Cardiac fibroblast (primary cell): ENCODE measurements at regions not wholly inside any gene's neighbourhood (a gene's known extent, or its start where the extent isn't known, plus 50 kb on each side); places are given as distances from the start of the nearest gene placed in this dataset.

ENCODE experiments used
- DNase-seq, 2 donors: peaks; one replicate each; pipeline versions ENCODE4 v3.0.0 to v3.0.0-alpha.2; 2010; ENCODE audit warnings: low read depth in 2 of 2
- H3K4me3 ChIP-seq, 2 donors: replicated peaks in 1 of 2; 1 replicate in 1 of 2; 2 replicates in 1 of 2; pipeline ENCODE4 v1.5.1; 2011; ENCODE audit warnings: low read depth in 2 of 2, low read length in 2 of 2, mild to moderate bottlenecking in 2 of 2, moderate library complexity in 1 of 2
- CTCF ChIP-seq: IDR thresholded peaks from one replicate; pipeline ENCODE4 v1.5.1; 2011; ENCODE audit warnings: low read depth, mild to moderate bottlenecking, low read length, inconsistent platforms

DNA sequence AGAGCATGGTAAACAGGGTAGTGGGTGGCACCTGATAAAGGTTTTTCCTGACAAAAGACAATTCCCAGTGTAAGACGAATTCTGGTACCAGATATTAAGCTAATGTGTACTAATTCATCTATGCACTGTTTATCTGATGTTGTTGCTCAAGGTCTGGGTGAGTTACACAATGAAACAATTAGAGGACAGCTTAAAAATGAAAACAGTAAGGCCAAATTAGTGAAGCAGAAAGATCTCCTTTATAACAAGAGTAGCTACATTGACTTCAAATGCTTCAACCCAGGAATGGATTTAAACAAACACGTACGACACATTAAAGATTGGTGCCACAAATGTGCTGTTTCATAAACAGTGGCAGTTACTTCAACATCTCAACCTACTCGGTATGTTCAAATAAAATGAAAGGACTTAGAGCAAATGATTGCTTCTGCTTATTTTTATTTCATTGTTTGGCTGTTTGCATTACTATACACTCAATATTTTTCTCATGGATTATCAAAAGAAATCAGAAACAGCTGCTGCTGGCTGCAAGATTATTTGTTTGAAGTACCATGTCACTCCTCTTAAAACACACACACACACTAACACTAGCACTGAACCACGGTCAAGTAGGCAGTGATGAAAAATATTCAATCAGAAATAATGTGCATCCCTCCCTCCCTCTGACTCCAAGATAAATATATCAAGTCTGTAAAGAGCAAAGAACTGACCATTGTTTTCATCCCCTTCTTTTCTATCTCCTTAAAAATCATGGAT lies 94.4 kb upstream of the RND3 start:
- H3K4me3 ChIP-seq: no peak overlapping the region
- TF ChIP-seq CTCF: no peak

DNA sequence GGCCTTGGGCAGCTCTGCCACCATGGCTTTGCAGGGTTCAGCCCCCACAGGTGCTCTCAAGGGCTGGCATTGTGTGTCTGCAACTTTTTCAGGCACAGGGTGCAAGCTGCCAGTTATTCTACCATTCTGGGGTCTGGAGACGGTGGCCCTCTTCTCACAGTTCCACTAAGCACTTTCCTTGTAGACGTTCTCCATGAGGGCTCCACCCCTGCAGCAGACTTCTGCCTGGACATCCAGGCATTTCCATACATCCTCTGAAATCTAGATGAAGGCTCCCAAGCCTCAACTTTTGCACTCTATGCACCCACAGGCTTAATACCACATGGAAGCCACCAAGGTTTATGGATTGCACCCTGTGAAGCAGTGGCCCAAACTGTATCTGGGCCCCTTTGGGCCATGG lies 91.0 kb upstream of the RND3 start:
- TF ChIP-seq CTCF: no peak
- DNase-seq: no peak
- H3K4me3 ChIP-seq: no peak overlapping the region

More for the DNA sequence above, 94.4 kb upstream of the RND3 start:
- DNase-seq: no peak

GRCh38 chr2:150575861-150576260 lies 88.4 kb upstream of the RND3 start:
- TF ChIP-seq CTCF: no peak
- no peak overlapping the region for H3K4me3 ChIP-seq

GRCh38 chr2:150572961-150573395 lies 85.5 kb upstream of the RND3 start:
- TF ChIP-seq CTCF: no peak
- no peak overlapping the region for H3K4me3 ChIP-seq
- no peak for DNase-seq

More at GRCh38 chr2:150575861-150576260, 88.4 kb upstream of the RND3 start:
- DNase-seq: no peak

DNA sequence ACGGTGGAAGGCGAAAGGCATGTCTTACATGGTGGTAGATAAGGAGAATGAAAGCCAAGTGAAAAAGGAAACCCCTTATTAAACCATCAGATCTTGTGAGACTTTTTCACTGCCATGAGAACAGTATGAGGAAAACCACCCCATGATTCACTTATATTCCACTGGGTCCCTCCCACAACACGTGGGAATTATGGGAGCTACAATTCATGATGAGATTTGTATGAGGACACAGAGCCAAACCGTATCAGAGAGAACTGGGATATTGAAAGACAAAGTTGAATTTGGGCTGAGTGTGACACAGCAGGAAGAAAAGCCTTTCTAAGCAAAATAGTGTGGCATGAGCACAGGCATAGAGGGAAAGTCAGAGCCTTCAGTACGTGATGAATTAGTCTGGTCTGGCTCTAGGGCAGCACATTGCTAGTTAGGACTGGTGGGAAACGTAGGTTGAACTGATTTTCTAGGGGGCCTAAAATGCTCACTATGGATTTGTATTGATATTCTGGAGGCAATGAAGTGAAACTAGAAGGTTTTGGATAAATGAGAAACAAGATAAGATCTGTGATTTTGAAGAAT lies 84.8 kb upstream of the RND3 start:
- no peak for DNase-seq
- no peak for TF ChIP-seq CTCF
- H3K4me3 ChIP-seq: no peak overlapping the region

GRCh38 chr2:150571121-150571520 lies 83.7 kb upstream of the RND3 start:
- H3K4me3 ChIP-seq: no peak overlapping the region
- peak in 1 of 2 donors; percentile 38 for DNase-seq
- no peak for TF ChIP-seq CTCF

DNA sequence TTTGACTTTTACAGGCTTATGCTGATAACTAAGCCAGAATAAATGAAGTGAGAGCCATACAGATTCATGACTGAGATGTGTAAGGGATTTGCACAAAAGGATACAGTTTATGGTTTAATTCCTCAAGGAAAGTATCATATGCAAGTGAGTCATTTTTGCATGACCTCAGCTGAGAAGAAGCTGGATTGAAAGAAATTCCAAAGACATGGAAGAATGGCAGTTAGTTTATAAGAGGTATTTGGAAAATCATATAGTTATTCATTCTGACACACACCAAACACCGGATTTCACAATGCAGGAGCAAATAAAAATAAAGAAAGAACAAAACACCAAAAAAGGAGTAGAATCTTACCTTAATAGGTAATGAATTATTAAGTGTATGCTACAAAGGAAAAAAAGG lies 83.2 kb upstream of the RND3 start:
- no peak overlapping the region for H3K4me3 ChIP-seq
- no peak for TF ChIP-seq CTCF
- DNase-seq: peak; percentile 77 to 85
